ENCODE measurements at regions not wholly inside any gene's neighbourhood (a gene's known extent, or its start where the extent isn't known, plus 50 kb on each side); places are given as distances from the start of the nearest gene placed in this dataset.

DNA sequence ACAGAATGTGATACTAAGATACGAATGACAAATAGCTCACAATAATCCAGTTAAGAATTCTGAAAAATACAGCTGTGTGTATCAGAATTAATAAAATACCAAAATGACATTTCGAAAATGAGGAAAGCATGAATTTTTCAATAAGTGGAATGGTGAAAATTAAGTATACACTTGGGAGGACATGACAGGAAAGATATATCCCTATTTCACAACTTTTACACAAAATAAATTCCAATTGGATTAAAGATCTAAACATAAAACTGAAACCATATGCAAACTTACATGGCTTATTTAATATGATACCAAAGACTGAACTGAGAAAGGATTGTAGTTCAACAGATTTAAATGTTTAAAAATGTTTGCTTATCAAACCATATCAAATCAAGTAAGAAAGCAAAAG, 510.4 kb upstream of the ADAMTS5 start (continued):
- TF ChIP-seq, protein P1, sequence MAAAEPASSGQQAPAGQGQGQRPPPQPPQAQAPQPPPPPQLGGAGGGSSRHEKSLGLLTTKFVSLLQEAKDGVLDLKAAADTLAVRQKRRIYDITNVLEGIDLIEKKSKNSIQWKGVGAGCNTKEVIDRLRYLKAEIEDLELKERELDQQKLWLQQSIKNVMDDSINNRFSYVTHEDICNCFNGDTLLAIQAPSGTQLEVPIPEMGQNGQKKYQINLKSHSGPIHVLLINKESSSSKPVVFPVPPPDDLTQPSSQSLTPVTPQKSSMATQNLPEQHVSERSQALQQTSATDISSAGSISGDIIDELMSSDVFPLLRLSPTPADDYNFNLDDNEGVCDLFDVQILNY (CRISPR knock-in tag; IDR thresholded peaks at IDR 0.05), result no peak

DNA sequence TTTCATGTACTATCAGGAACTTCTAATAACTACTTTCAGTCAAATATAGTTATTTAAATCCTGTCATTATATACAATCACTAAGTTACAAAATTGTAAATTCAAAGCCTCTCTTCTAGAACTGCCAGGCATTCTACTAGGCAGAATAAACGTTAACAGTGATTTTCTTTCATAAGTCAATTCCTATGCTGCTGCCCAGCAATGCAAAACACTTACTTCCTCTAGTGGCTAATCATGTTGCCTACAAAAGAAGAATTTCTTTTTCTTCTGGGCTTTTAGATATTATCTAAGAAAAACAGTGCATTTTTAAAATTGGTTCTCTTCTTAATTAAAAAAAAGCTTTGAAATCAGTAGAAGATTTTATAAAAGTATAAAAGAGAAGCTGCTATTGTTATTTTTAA, 509.8 kb upstream of the ADAMTS5 start:
- TF ChIP-seq FOXK1 (CRISPR knock-in tag; IDR thresholded peaks at IDR 0.05) (no peak), TP53 (CRISPR knock-in tag; IDR thresholded peaks at IDR 0.05) (no peak), ELF4 (CRISPR knock-in tag; IDR thresholded peaks at IDR 0.05; ENCODE audit: low read depth) (no peak), CREB1 (CRISPR knock-in tag; IDR thresholded peaks at IDR 0.05) (no peak), TEAD1 (CRISPR knock-in tag; IDR thresholded peaks at IDR 0.05) (no peak), ZNF317 (CRISPR knock-in tag; IDR thresholded peaks at IDR 0.05; ENCODE audit: borderline replicate concordance, low read depth) (no peak), FOXJ3 (CRISPR knock-in tag; IDR thresholded peaks at IDR 0.05; ENCODE audit: borderline replicate concordance) (no peak), ZNF121 (CRISPR knock-in tag; IDR thresholded peaks at IDR 0.05) (no peak), RELA (CRISPR knock-in tag; IDR thresholded peaks at IDR 0.05; ENCODE audit: borderline replicate concordance) (no peak), HMGA2 (CRISPR knock-in tag; IDR thresholded peaks at IDR 0.05) (no peak)
- TF ChIP-seq, protein P2, sequence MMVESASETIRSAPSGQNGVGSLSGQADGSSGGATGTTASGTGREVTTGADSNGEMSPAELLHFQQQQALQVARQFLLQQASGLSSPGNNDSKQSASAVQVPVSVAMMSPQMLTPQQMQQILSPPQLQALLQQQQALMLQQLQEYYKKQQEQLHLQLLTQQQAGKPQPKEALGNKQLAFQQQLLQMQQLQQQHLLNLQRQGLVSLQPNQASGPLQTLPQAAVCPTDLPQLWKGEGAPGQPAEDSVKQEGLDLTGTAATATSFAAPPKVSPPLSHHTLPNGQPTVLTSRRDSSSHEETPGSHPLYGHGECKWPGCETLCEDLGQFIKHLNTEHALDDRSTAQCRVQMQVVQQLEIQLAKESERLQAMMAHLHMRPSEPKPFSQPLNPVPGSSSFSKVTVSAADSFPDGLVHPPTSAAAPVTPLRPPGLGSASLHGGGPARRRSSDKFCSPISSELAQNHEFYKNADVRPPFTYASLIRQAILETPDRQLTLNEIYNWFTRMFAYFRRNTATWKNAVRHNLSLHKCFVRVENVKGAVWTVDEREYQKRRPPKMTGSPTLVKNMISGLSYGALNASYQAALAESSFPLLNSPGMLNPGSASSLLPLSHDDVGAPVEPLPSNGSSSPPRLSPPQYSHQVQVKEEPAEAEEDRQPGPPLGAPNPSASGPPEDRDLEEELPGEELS (CRISPR knock-in tag; IDR thresholded peaks at IDR 0.05), result no peak
- TF ChIP-seq, protein P3, sequence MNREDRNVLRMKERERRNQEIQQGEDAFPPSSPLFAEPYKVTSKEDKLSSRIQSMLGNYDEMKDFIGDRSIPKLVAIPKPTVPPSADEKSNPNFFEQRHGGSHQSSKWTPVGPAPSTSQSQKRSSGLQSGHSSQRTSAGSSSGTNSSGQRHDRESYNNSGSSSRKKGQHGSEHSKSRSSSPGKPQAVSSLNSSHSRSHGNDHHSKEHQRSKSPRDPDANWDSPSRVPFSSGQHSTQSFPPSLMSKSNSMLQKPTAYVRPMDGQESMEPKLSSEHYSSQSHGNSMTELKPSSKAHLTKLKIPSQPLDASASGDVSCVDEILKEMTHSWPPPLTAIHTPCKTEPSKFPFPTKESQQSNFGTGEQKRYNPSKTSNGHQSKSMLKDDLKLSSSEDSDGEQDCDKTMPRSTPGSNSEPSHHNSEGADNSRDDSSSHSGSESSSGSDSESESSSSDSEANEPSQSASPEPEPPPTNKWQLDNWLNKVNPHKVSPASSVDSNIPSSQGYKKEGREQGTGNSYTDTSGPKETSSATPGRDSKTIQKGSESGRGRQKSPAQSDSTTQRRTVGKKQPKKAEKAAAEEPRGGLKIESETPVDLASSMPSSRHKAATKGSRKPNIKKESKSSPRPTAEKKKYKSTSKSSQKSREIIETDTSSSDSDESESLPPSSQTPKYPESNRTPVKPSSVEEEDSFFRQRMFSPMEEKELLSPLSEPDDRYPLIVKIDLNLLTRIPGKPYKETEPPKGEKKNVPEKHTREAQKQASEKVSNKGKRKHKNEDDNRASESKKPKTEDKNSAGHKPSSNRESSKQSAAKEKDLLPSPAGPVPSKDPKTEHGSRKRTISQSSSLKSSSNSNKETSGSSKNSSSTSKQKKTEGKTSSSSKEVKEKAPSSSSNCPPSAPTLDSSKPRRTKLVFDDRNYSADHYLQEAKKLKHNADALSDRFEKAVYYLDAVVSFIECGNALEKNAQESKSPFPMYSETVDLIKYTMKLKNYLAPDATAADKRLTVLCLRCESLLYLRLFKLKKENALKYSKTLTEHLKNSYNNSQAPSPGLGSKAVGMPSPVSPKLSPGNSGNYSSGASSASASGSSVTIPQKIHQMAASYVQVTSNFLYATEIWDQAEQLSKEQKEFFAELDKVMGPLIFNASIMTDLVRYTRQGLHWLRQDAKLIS (CRISPR knock-in tag; IDR thresholded peaks at IDR 0.05; ENCODE audit: borderline replicate concordance), result no peak
- TF ChIP-seq, protein P4, sequence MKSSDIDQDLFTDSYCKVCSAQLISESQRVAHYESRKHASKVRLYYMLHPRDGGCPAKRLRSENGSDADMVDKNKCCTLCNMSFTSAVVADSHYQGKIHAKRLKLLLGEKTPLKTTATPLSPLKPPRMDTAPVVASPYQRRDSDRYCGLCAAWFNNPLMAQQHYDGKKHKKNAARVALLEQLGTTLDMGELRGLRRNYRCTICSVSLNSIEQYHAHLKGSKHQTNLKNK (CRISPR knock-in tag; IDR thresholded peaks at IDR 0.05), result no peak
- DNase-seq (ENCODE audit: low spot score) (no peak), ATAC-seq (no peak)
- H3K9me3 Mint-ChIP-seq, result peaks cover 14% of the 10 kb centered on the region
- CTCF ChIA-PET, result no interaction called here
- H3K27me3 Mint-ChIP-seq (ENCODE audit: low read depth), result no peaks in the 10 kb centered on the region
- no peak overlapping the region for H3K4me3 Mint-ChIP-seq
- no peak overlapping the region for H3K27ac Mint-ChIP-seq
- H3K4me1 Mint-ChIP-seq, result no peaks in the 10 kb centered on the region; the same call in 1 of the 2 replicates
- POLR2A ChIA-PET, result no interaction called here
- H3K36me3 Mint-ChIP-seq, result no peaks in the 10 kb centered on the region

DNA sequence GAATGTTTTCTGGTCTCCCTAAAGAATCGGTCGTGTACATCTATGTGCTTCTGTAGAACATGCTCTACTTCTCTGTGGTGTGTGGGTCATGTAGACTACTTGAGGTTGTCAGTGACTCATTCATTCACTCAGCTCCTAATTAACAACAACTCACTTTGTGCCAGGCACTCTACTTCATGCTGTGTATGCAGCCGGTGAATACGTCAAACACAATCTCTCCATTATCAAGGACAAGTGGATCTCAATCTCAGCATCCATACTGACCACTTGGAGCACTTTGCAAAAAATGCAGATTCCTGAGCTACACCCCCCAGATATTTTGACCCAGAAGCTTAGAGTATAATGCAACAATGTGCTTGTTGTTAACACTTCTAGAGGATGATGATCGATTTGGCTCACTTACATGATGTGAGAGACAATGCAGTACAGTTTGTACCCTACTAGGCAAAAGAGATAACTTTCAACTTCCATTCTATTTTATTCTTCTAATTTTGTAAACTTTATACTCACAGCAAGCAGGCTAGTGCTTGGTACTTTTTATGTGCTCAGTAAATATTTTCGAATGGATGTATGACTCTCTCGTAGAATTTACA, 508.6 kb upstream of the ADAMTS5 start:
- no peak overlapping the region for H3K27ac Mint-ChIP-seq
- no peaks in the 10 kb centered on the region for H3K27me3 Mint-ChIP-seq (ENCODE audit: low read depth)
- CTCF ChIA-PET, result no interaction called here
- DNase-seq (ENCODE audit: low spot score) (no peak), ATAC-seq (no peak)
- no peak overlapping the region for H3K4me3 Mint-ChIP-seq
- no peaks in the 10 kb centered on the region for H3K36me3 Mint-ChIP-seq
- no peaks in the 10 kb centered on the region; the same call in 1 of the 2 replicates for H3K4me1 Mint-ChIP-seq
- H3K9me3 Mint-ChIP-seq, result peaks cover 18% of the 10 kb centered on the region
- POLR2A ChIA-PET, result no interaction called here
- no peak for TF ChIP-seq ZNF219 (CRISPR knock-in tag; IDR thresholded peaks at IDR 0.05; ENCODE audit: borderline replicate concordance)
- TF ChIP-seq FOXP1 (CRISPR knock-in tag; IDR thresholded peaks at IDR 0.05; ENCODE audit: borderline replicate concordance), result no peak
- TF ChIP-seq, protein P5, sequence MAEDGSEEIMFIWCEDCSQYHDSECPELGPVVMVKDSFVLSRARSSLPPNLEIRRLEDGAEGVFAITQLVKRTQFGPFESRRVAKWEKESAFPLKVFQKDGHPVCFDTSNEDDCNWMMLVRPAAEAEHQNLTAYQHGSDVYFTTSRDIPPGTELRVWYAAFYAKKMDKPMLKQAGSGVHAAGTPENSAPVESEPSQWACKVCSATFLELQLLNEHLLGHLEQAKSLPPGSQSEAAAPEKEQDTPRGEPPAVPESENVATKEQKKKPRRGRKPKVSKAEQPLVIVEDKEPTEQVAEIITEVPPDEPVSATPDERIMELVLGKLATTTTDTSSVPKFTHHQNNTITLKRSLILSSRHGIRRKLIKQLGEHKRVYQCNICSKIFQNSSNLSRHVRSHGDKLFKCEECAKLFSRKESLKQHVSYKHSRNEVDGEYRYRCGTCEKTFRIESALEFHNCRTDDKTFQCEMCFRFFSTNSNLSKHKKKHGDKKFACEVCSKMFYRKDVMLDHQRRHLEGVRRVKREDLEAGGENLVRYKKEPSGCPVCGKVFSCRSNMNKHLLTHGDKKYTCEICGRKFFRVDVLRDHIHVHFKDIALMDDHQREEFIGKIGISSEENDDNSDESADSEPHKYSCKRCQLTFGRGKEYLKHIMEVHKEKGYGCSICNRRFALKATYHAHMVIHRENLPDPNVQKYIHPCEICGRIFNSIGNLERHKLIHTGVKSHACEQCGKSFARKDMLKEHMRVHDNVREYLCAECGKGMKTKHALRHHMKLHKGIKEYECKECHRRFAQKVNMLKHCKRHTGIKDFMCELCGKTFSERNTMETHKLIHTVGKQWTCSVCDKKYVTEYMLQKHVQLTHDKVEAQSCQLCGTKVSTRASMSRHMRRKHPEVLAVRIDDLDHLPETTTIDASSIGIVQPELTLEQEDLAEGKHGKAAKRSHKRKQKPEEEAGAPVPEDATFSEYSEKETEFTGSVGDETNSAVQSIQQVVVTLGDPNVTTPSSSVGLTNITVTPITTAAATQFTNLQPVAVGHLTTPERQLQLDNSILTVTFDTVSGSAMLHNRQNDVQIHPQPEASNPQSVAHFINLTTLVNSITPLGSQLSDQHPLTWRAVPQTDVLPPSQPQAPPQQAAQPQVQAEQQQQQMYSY (CRISPR knock-in tag; IDR thresholded peaks at IDR 0.05), result no peak
- no peak for TF ChIP-seq NR1H2 (CRISPR knock-in tag; IDR thresholded peaks at IDR 0.05)
- no peak for TF ChIP-seq ZNF416 (CRISPR knock-in tag; IDR thresholded peaks at IDR 0.05)
- TF ChIP-seq, protein P6, sequence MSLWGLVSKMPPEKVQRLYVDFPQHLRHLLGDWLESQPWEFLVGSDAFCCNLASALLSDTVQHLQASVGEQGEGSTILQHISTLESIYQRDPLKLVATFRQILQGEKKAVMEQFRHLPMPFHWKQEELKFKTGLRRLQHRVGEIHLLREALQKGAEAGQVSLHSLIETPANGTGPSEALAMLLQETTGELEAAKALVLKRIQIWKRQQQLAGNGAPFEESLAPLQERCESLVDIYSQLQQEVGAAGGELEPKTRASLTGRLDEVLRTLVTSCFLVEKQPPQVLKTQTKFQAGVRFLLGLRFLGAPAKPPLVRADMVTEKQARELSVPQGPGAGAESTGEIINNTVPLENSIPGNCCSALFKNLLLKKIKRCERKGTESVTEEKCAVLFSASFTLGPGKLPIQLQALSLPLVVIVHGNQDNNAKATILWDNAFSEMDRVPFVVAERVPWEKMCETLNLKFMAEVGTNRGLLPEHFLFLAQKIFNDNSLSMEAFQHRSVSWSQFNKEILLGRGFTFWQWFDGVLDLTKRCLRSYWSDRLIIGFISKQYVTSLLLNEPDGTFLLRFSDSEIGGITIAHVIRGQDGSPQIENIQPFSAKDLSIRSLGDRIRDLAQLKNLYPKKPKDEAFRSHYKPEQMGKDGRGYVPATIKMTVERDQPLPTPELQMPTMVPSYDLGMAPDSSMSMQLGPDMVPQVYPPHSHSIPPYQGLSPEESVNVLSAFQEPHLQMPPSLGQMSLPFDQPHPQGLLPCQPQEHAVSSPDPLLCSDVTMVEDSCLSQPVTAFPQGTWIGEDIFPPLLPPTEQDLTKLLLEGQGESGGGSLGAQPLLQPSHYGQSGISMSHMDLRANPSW (CRISPR knock-in tag; conservative IDR thresholded peaks at IDR 0.05; ENCODE audit: low read depth), result no peak
- no peak for TF ChIP-seq ESRRA (CRISPR knock-in tag; IDR thresholded peaks at IDR 0.05; ENCODE audit: borderline replicate concordance)
